ENCODE measurements at regions not wholly inside any gene's neighbourhood (a gene's known extent, or its start where the extent isn't known, plus 50 kb on each side); places are given as distances from the start of the nearest gene placed in this dataset.
"Not testable (repeated sequence)": the region's sequence is repeated elsewhere in the genome, so short reads cannot be mapped to it uniquely, and the experiment has no call there.

DNA sequence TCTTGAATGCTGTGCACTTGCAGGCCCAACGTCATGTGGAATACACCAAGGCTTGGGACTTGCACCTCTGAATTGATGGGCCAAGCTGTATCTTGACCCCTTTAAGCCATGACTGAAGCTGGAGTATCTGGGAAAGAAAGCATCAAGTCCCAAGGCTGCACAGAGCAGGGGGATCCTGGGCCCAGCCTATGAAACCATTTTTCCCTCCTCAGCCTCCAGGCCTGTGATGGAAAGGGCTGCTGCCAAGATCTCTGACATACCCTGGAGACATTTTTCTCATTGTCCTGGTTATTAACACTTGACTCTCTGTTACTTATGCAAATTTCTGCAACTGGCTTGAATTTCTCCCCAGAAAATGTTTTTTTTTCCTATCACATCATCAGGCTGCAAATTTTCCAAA is 174.0 kb upstream of the SNX2 start:
- DNase-seq (ENCODE audit: low spot score): no peak

DNA sequence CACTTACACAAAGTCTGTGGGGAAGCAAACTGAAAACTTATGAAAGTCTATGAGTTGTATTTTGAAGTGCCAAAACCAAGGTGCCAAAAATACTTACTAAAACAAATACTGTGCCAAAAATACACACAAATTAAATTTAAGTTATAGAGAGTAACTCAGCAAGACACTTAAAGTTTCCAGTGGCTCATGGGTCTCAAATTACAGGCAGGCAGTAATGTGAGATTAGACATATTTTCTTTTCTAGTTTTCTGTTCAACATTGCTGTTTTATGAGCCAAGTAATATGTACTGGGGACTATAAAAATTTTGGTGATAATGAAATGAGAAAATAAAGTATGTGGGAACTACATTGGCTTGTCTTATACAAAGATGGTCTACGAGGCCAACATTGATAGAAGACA is 172.2 kb upstream of the SNX2 start:
- DNase-seq (ENCODE audit: low spot score): no peak

DNA sequence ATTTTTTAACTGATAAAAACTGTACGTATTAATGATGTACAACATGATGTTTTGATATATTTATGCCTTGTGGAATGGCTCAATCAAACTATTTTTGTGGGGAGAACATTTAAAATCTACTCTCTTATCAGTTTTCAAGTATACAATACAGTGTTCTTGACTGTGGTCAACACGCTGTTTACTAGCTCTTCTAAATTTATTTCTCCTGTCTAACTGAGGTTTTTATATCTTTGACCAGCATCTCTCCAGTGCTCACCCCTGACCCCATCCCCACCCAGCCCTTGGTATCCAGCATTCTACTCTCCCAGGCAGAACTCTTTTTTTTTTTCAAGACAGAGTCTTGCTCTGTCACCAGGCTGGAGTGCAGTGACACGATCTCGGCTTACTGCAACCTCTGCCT is 169.6 kb upstream of the SNX2 start:
- no peak for DNase-seq (ENCODE audit: low spot score)

DNA sequence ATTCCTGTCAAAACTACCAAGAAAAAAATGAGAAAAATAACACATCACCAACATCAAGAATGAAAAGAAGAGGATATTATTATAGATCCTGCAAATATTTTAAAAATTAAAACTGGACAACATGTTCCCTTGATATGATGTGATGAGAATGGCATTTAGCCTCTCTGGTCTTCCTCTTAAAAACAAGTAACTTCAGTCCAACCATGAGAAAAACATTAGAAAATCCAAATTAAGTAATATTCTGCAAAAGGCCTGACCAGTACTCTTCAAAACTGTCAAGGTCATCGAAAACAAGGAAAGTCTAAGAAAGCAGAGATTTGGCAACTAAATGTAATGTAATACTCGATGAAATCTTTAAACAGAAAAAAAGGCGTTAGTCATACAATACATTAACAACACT is 167.1 kb upstream of the SNX2 start:
- DNase-seq (ENCODE audit: low spot score): no peak

DNA sequence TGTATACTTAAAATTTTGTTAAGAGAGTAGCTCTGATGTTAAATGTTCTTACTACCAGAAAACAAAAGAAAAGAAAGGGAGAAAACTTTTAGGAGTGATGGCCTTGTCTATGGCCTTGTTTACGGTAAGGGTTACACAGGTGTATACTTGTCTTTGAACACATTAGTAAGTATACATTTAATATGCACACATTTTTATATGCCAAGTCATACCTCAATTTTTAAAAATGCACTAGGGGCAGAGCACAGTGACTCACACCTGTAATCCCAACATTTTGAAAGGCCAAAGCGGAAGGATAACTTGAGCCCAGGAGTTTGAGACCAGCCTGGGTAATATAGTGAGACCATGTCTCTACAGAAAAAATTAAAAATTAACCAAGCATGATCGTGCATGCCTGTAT is 166.7 kb upstream of the SNX2 start:
- DNase-seq (ENCODE audit: low spot score): no peak

DNA sequence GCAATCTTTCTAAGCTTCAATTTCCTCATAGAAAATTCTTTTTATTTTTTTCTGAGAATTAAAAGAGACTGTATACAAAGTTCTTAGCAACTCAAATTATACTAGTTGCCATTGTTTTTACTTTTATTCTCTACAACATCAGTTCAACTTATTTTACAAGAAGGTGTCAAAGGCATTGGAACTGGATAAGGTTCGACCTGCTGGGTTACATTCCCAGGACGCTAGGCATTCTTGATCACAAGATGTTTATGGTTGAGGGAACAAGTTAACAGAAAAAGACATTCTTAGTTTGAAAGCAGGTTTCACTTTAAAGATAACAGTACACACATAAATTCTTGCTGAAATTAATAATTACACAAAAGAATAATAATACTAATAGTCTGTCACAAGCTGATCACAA is 163.5 kb upstream of the SNX2 start:
- DNase-seq (ENCODE audit: low spot score): no peak

DNA sequence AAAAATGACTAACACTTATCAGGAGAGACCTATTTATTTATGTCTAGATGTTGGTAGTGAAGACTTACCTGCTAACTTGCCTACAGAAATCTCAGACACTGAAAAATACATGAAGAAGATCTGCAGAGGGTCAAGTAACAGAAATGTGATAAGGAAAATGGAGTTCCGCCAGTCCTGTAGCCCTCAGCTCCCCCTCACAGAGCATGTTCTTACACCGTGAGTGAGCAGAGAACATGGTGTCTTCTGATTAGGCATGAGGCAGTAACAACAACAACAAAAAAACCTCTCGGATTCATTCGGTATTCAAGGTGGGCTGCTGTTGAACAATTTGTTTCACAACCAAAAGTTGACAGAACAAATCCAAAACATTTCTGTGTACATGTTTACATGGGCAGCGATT is 162.0 kb upstream of the SNX2 start:
- no peak for DNase-seq (ENCODE audit: low spot score)

DNA sequence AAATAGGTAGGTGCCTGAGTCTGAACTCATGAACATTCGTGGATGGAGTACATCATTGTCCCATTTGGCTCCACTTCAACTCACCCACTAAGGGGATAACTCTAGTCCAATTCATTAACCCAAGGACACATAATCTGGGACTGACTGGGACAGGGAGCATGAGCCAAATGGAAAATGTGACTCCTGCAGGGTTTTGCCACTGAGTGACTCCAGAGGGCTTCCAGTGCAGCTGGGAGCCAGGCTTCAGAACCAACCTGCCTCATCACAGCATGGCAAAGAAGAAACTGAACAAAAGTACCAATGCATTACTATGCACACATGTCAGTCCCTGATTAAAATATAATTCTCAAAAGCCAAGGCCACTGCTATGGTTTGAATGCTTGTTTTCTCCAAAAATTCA is 159.7 kb upstream of the SNX2 start:
- no peak for DNase-seq (ENCODE audit: low spot score)

DNA sequence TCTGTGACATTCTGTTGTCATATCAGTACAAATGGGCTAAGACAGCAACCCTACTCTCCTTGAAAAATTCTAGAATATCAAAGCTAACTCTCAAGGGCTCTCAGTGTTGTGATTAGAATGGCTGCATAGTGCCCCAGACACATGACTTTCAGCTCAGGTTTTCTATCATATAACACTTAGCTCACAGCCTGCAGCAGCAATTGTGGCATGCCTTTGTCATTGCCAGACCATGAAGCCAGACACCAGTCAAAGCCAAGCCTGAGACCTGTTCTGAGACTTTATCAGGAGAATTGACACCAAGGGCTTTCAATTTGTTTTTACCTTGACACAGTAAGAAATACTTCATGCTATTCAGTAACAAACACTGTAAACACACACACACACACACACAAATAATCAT is 159.0 kb upstream of the SNX2 start:
- no peak for DNase-seq (ENCODE audit: low spot score)

DNA sequence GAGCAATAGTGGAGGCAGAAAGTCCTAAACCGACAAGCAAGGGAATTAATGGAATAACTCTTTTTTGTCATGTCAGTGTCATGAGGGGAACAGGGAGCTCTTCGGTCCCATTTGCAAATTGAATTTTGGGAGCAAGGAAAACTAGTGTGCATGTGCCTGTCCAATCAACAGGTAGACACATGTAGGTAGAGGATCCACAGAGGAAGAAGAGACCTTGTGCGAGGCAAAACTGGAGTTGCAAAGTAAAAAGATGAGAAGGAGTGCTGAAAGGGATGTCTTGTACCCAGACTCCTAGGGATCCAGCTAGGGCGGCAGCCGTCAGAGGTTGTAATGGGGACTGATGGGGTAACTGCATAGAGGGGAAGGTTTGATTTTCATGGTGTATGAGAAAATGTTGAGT is 156.8 kb upstream of the SNX2 start:
- not testable (repeated sequence) for DNase-seq (ENCODE audit: low spot score)

DNA sequence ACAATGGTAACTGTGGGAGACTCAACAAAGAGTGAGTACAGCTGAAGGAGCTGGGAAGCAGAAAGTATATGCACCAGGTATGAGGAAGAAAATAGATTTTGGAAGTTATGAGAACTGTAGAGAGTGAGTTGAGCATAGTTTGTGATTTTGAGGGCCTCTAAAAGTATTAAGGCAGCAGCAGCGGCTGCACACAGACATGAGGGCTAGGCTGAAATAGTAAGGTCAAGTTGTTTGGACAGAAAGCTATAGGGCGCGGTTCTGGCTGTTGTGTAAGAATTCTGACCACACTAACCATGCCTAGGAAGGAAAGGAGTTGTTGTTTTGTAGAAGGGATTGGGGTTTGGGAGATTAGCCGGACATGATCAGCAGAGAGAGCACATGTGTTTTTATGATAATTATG is 154.1 kb upstream of the SNX2 start:
- DNase-seq (ENCODE audit: low spot score): not testable (repeated sequence)

DNA sequence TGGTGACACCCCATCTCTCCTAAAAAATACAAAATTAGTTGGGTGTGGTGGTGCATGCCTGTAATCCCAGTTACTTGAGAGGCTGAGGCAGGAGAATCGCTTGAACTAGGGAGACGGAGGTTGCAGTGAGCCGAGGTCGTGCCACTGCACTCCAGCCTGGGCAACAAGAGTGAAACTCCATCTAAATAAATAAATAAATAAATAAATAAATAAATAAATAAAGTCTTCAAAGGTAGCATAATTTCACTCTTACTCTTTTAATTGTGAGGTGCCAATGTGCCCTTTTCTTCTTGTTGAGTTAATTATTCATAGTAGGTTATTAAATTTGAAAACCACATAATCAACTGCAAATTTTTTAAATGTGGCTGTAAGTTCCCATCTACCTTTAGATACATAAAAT is 146.2 kb upstream of the SNX2 start:
- DNase-seq (ENCODE audit: low spot score): not testable (repeated sequence)

DNA sequence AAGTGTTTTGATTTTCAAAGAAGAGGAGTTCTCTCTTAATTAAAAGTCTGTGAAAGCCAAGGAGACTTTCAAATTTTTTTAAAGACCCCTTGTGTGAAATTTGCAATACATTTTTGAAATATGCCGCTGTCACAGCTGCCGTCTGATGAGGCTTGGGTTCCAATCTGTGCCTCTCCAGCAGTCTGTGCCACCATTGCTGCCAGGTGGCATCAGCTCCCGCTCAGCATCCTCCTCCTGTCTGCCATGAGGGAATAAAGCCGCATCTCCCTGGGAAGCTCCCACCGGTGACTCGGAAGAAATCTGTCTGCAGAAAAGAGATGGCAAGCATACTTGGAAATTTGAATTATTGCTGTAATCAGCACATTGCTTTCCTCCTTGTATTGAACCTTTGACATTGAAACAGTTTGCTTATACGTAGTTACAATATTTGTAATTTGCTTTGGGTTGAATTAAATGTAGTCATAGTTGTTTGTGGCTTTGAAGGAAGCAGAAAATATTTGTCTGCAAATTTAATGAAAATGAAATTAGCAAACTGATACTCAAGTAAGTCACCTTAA is 145.7 kb upstream of the SNX2 start:
- no peak for DNase-seq (ENCODE audit: low spot score)

DNA sequence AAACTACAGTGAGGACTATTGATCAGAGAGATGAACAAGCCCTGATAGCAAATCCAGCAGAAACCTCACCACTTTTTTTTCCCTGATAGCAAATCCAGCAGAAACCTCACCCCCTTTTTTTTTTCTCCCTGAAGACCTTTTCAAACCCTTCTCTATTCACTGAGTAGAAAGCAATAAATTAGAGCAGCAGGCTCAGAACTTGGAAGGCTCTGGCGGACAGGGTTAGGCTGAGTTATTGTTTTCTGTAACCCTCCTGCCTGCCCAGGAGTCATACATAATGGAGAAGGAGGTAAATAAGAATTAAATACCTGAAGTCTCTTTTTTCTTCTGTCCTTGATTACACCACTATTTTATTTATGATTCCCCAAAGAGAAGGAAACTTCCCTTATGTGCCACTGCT is 136.3 kb upstream of the SNX2 start:
- DNase-seq (ENCODE audit: low spot score): no peak

DNA sequence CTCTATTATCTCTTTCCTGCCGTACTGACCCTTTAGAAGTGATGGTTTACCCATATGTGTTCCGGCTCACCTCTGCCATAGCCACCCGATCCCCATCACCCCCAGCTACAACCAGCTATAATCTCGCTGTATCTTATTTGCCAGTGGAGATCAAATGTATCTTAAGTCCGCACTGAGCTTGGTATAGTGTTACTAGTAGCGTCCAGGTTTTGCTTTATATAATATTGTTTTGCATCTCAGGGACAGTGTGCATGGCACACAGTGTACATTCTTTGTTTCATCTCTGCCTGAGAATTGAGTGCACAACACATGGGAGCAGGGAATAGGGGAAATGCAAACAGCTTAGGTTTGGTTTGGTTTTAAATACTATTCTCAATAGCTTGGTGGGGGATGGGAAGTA is 135.8 kb upstream of the SNX2 start:
- DNase-seq (ENCODE audit: low spot score): no peak

DNA sequence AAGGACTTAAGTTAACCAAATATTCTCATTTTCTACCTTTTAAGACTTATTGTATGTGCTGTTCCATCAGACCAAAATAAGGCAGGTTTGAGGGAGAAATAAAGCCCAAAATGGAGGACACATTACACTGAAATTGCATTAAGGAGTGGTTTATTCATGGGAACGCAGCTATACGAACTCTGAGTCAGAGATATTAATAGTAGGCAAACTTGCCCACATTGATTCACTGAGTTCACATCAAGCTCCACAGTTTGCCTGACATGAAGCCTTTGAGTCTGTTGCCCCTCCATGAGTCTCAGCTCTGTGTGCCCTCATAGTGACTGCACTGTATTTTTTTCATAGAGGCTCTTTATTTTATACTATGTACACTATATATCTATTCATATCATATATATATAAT is 135.0 kb upstream of the SNX2 start:
- DNase-seq (ENCODE audit: low spot score): no peak

DNA sequence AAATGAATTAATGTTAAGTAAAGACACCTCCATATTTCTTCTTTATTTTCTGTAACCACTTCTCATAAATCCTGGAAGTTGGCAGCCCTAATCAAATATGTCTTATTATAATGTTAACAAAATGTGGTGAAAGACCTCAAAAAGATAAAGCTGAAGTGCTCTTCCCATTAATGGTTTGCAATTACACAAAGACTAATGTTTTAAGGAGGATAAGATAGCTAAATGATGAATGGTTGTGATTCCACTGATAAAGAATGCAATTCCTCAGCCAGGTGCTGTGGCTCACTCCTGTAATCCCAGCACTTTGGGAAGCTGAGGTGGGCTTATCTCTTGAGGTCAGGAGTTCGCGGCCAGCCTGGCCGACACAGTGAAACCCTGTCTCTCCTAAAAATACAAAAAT is 125.8 kb upstream of the SNX2 start:
- DNase-seq (ENCODE audit: low spot score): no peak

DNA sequence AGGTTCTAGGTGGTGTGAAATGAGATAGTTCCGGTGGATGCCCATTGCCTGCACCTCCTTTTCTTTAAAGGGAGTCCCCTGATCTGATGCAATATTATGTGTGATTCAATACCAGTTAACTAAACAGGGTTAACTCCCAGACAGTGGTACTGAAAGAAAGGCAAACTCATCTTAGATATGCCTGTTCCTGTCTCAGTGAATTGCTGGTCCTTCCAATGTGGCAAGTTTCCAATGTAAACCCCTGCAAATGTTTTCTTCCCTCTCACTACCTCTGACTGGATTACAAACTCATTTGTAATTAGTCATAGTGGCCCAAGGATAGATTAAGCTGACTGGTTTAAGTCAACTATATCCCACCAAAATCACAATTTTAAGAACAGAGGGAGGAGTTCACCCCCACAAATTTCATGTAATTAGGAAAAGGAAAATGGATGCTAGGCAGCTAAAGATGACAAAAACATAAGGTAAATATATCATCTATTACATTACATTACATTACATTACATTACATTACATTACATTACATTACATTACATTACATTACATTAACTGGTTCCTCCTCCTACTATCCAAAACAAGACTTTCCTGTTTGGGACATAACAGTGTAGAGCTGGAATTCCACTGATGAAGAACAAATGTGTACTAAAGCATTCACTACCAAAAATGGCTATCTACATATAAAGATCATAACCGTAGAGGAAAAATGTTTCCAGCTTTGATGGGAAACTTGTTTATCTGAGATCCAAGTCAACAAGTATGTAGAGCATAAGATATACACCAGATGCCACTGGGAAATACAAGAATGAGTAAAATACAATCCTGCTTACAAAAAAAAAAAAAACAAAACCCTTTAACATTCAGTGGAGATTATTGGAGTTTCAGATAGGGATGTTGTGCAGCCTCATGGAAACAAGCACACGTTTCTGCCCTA is 121.5 kb upstream of the SNX2 start:
- DNase-seq (ENCODE audit: low spot score): no peak

DNA sequence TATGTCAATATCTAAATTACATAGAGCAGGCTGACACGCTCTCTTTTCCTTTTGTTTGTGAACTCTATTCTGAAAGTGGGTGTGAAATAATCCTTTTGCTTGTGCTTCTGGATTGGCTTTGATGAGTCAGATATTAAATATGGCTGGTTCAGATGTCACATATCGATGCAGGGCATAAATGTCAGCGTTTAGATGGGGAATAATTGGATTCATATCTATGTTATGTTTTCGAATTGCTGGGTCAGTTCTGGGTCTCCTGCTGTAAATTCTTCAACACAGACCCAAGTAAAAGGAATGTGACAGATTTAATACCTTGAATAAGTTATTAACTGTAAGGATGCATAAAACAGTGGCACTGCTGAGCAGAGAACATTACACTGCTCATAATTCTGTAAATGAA is 118.7 kb upstream of the SNX2 start:
- DNase-seq (ENCODE audit: low spot score): no peak

DNA sequence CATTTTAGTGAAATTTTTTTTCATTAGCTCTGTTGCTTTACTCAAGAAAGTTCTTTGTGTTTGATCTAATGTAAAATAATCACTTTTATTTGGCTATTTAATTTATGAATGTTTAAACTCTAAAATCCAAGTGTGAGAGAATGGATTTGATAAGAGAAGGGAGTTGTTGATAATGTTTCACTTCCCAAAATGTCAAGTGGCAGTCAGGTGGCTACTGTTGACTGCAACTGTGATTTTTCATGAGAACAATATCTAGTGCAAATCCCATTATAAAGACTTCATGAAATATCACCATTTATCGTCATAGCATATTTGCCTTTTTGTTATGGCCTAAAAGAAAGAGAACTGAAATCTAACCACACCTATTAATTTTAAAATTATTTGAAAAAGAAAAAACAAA is 118.3 kb upstream of the SNX2 start:
- no peak for DNase-seq (ENCODE audit: low spot score)

DNA sequence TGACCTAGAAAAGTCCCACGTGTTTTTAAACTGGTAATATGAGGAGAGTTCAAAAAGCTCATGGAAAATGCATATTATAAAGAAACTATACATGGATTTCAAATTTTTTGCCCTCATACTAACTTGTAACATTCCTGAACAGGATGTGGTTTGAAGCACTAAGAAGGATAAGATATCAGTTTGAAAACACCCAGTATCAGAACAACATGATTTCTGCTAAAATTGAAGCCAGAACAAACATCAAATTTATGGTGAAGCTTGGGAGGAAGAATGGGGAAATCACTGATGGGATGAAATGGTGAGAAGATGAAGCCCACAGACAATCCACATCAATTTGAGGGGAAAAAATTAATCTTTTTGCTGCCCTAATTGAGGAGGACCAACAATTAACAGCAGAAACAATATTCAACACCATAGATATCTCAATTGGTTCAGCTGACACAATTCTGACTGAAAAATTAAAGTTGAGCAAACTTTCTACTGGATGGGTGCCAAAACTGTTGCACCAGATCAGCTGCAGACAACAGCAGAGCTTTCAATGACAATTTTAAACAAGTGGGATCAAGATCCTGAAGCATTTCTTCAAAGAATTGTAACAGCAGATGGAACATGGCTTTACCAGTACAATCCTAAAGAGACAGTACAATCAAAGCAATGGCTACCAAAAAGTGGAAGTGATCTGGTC is 113.2 kb upstream of the SNX2 start:
- no peak for DNase-seq (ENCODE audit: low spot score)

DNA sequence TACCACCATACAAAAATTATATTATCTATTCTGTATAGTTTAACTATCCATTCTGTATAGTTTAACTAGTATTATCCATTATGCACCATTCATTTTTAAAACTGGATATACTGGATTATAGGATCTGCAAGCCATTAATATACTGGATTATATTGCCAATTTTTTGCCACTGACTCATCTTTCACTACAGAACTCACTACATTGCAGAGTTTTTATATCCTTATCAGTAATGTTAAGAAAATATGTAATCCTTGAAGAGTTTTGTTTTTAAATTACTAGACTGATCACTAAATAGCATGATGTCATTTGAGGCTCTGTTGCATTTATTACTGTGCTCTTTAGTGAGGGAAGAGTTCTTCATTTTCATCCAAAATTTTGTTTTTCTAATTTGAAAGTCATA is 109.8 kb upstream of the SNX2 start:
- DNase-seq (ENCODE audit: low spot score): no peak

DNA sequence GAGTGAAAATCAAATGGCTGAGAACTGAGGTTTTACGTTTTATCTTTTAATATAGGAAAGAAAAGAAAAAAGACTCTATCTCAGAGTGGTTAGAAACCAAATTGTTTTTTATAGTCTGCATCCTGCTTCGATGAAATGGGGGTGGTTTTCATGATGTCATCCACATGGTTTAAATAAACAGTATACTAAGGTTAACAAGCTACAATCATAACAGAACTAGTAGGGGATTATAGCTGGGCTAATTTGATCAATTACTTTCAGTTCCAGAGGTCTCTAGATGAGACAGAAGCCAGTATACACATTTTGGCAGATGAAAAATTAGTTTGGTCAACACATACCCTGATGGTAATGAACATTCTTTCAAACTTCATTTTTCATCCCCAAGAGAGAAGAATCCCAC is 106.3 kb upstream of the SNX2 start:
- DNase-seq (ENCODE audit: low spot score): no peak

Measured in ureter (tissue), 1 donor.